ENCODE measurements at regions not wholly inside any gene's neighbourhood (a gene's known extent, or its start where the extent isn't known, plus 50 kb on each side); places are given as distances from the start of the nearest gene placed in this dataset.

DNA sequence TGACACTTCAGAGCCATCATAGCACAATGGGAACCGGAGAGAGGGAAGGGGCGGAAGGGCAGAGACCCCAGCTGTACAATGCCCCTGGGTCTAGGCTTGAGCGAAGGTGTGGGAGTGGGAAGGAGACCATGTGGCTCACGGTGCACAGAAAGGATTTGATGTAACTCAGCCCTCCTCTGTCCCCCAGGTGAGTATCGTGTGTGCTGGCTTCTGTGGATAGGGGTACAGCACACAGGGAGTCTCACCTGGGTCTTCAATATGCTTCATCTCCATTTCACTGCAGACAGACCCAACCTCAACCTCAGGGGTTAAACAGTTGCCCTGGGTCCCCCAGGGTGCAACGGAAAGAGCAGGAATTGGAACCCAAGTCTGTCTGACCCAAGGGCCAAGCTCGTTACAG, 122.2 kb downstream of the CDH26 start:
- Histone ChIP-seq H2AFZ (ENCODE audit: low read depth) (no peak overlapping the region), H3K36me3 (replicated peaks in 1 of 2; ENCODE audit: control insufficient read depth in 1 of 2, insufficient read depth in 2 of 2, low read length in 1 of 2) (no peaks in the 10 kb centered on the region), H3K4me2 (no peak overlapping the region), H3K79me2 (ENCODE audit: insufficient read depth) (no peaks in the 10 kb centered on the region), H3K27me3 (ENCODE audit: insufficient read depth) (no peaks in the 10 kb centered on the region), H3K27ac (ENCODE audit: low read depth in 2 of 2, low read length in 1 of 2) (no peak overlapping the region), H3K4me3 (ENCODE audit: low read depth in 2 of 2, low read length in 1 of 2) (no peak overlapping the region), H3K9me2 (no peaks in the 10 kb centered on the region), H3K9ac (no peak overlapping the region), H3F3A (replicated peaks; ENCODE audit: insufficient read depth) (no peaks in the 10 kb centered on the region), H3K9me3 (no peaks in the 10 kb centered on the region), H4K20me1 (ENCODE audit: insufficient read depth) (no peaks in the 10 kb centered on the region), H3K4me1 (ENCODE audit: control insufficient read depth in 1 of 2, insufficient read depth in 2 of 2, low read depth in 1 of 2, low read length in 1 of 2) (peaks cover 0 to 6% of the 10 kb centered on the region in 2 experiments; a peak in 1 of 4 replicates)
- CTCF ChIA-PET: interaction anchor here (0.6 to 0.9 kb wide), 2 partner anchors 11 to 271 kb away, joined by 3 read pairs; no protein-coding TSS in a partner anchor
- TF ChIP-seq FOXJ3 (CRISPR knock-in tag; IDR thresholded peaks at IDR 0.05) (no peak), FOXM1 (IDR thresholded peaks at IDR 0.05; ENCODE audit: low read depth) (no peak), POLR2AphosphoS5 (IDR thresholded peaks at IDR 0.05; ENCODE audit: low read depth, low read length) (no peak), SIN3A (IDR thresholded peaks at IDR 0.05; ENCODE audit: borderline replicate concordance, low read depth, low read length) (no peak), JUND (IDR thresholded peaks at IDR 0.05) (no peak), MXI1 (IDR thresholded peaks at IDR 0.05; ENCODE audit: low read depth, low read length) (no peak), RFX5 (IDR thresholded peaks at IDR 0.05; ENCODE audit: low read length) (no peak), GABPA (IDR thresholded peaks at IDR 0.05; ENCODE audit: low read depth) (no peak), NFIC (IDR thresholded peaks at IDR 0.05; ENCODE audit: borderline replicate concordance) (no peak), RXRA (IDR thresholded peaks at IDR 0.05; ENCODE audit: borderline replicate concordance, low read depth) (no peak), RCOR1 (IDR thresholded peaks at IDR 0.05; ENCODE audit: low read length) (no peak), NRF1 (IDR thresholded peaks at IDR 0.05; ENCODE audit: low read depth, low read length) (no peak), CHD2 (IDR thresholded peaks at IDR 0.05; ENCODE audit: low read length, partially characterized antibody) (no peak), EP300 (IDR thresholded peaks at IDR 0.05; ENCODE audit: borderline replicate concordance in 1 of 2, low read depth in 1 of 2, low read length in 1 of 2) (no peak)
- TF ChIP-seq, protein P1, sequence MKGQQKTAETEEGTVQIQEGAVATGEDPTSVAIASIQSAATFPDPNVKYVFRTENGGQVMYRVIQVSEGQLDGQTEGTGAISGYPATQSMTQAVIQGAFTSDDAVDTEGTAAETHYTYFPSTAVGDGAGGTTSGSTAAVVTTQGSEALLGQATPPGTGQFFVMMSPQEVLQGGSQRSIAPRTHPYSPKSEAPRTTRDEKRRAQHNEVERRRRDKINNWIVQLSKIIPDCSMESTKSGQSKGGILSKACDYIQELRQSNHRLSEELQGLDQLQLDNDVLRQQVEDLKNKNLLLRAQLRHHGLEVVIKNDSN (IDR thresholded peaks at IDR 0.05; ENCODE audit: borderline replicate concordance, low read depth): no peak
- TF ChIP-seq, protein P2, sequence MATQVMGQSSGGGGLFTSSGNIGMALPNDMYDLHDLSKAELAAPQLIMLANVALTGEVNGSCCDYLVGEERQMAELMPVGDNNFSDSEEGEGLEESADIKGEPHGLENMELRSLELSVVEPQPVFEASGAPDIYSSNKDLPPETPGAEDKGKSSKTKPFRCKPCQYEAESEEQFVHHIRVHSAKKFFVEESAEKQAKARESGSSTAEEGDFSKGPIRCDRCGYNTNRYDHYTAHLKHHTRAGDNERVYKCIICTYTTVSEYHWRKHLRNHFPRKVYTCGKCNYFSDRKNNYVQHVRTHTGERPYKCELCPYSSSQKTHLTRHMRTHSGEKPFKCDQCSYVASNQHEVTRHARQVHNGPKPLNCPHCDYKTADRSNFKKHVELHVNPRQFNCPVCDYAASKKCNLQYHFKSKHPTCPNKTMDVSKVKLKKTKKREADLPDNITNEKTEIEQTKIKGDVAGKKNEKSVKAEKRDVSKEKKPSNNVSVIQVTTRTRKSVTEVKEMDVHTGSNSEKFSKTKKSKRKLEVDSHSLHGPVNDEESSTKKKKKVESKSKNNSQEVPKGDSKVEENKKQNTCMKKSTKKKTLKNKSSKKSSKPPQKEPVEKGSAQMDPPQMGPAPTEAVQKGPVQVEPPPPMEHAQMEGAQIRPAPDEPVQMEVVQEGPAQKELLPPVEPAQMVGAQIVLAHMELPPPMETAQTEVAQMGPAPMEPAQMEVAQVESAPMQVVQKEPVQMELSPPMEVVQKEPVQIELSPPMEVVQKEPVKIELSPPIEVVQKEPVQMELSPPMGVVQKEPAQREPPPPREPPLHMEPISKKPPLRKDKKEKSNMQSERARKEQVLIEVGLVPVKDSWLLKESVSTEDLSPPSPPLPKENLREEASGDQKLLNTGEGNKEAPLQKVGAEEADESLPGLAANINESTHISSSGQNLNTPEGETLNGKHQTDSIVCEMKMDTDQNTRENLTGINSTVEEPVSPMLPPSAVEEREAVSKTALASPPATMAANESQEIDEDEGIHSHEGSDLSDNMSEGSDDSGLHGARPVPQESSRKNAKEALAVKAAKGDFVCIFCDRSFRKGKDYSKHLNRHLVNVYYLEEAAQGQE (IDR thresholded peaks at IDR 0.05; ENCODE audit: low read depth, low read length): no peak
- TF ChIP-seq, protein P3, sequence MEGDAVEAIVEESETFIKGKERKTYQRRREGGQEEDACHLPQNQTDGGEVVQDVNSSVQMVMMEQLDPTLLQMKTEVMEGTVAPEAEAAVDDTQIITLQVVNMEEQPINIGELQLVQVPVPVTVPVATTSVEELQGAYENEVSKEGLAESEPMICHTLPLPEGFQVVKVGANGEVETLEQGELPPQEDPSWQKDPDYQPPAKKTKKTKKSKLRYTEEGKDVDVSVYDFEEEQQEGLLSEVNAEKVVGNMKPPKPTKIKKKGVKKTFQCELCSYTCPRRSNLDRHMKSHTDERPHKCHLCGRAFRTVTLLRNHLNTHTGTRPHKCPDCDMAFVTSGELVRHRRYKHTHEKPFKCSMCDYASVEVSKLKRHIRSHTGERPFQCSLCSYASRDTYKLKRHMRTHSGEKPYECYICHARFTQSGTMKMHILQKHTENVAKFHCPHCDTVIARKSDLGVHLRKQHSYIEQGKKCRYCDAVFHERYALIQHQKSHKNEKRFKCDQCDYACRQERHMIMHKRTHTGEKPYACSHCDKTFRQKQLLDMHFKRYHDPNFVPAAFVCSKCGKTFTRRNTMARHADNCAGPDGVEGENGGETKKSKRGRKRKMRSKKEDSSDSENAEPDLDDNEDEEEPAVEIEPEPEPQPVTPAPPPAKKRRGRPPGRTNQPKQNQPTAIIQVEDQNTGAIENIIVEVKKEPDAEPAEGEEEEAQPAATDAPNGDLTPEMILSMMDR (IDR thresholded peaks at IDR 0.05): no peak
- POLR2A ChIA-PET: no interaction called here
- DNase-seq: no peak
- WGBS (ENCODE audit: low lambda C conversion rate): 21% methylated on average over 7 of the region's 7 CpGs

Data from SK-N-SH (cell line).